ENCODE measurements at regions not wholly inside any gene's neighbourhood (a gene's known extent, or its start where the extent isn't known, plus 50 kb on each side); places are given as distances from the start of the nearest gene placed in this dataset.
A peak's percentile ranks its signal among the peaks of the same experiment; 100 is the strongest.

- Histone ChIP-seq H3K4me2 (ENCODE audit: low read depth, low read length) (no peak overlapping the region), H3K27ac (ENCODE audit: extremely low read length, insufficient read depth, low read length) (no peak overlapping the region), H3K4me3 (replicated peaks in 1 of 3; ENCODE audit: insufficient read depth in 1 of 3, low read depth in 2 of 3, low read length in 3 of 3) (no peak overlapping the region), H2AFZ (ENCODE audit: low read length) (no peak overlapping the region), H3K36me3 (replicated peaks in 1 of 2; ENCODE audit: control insufficient read depth in 1 of 2, insufficient read depth in 2 of 2, low read length in 2 of 2) (no peaks in the 10 kb centered on the region), H4K20me1 (ENCODE audit: insufficient read depth, low read length) (no peaks in the 10 kb centered on the region), H3K9ac (ENCODE audit: insufficient read depth, low read depth, low read length) (no peak overlapping the region), H3K79me2 (ENCODE audit: insufficient read depth, low read length) (no peaks in the 10 kb centered on the region), H3K27me3 (ENCODE audit: control insufficient read depth in 1 of 2, insufficient read depth in 2 of 2, low read length in 2 of 2) (peaks cover 0 to 10% of the 10 kb centered on the region in 2 experiments; a peak in 2 of 5 replicates), H3K9me3 (ENCODE audit: low read length) (no peaks in the 10 kb centered on the region), H3K4me1 (ENCODE audit: insufficient read depth, low read length) (no peaks in the 10 kb centered on the region)
- FAIRE-seq (no peak), ATAC-seq (no peak), DNase-seq (ENCODE audit: low spot score) (no peak)
- ChIA-PET POLR2A (no interaction called here), CTCF (ENCODE audit: low intra/inter-chr PET ratio, low total read pairs) (no interaction called here)
- in situ Hi-C loops (cut with HindIII; ENCODE audit: extremely low pct_ligation_motif_present, low pct_unique_long_range_greater_than_20kb) (no loop called here), intact Hi-C loops (cut with micrococcal nuclease; ENCODE audit: unreplicated experiment) (no loop called here)
- BruUV-seq (replicated peaks) = no TSS peak
- TF ChIP-seq NFYB (CRISPR knock-in tag; IDR thresholded peaks at IDR 0.05) = no peak
- TF ChIP-seq ZNF580 (CRISPR knock-in tag; IDR thresholded peaks at IDR 0.05; ENCODE audit: borderline replicate concordance, low read depth) = no peak
- TF ChIP-seq MED13 (CRISPR knock-in tag; IDR thresholded peaks at IDR 0.05) = no peak
- TF ChIP-seq RAD51 (IDR thresholded peaks at IDR 0.05; ENCODE audit: borderline replicate concordance) = no peak
- no peak for TF ChIP-seq SMAD9 (CRISPR knock-in tag; IDR thresholded peaks at IDR 0.05)
- TF ChIP-seq RBM39 (IDR thresholded peaks at IDR 0.05; ENCODE audit: low read depth, low read length, poor library complexity, severe bottlenecking) = no peak
- TF ChIP-seq ZNF614 (CRISPR knock-in tag; IDR thresholded peaks at IDR 0.05; ENCODE audit: borderline replicate concordance) = no peak
- no peak for TF ChIP-seq AGO2 (optimal IDR thresholded peaks at IDR 0.05; ENCODE audit: low read depth, low read length)
- WGBS (ENCODE audit: low lambda C conversion rate) = 10% methylated on average over 4 of the region's 4 CpGs
Measured at GRCh38 chr2:236700703-236701102, 131.1 kb downstream of the ACKR3 start.

GRCh38 chr2:236702657-236703372 lies 133.2 kb downstream of the ACKR3 start:
- no peak overlapping the region for H2AFZ ChIP-seq (ENCODE audit: low read length)
- TF ChIP-seq ATF7 (IDR thresholded peaks at IDR 0.05) (peak; percentile 60), ATF7 (CRISPR knock-in tag; IDR thresholded peaks at IDR 0.05) (no peak), PCBP1 (IDR thresholded peaks at IDR 0.05; ENCODE audit: borderline replicate concordance, low read depth, low read length) (no peak)
- peaks cover 0 to 10% of the 10 kb centered on the region in 2 experiments; a peak in 2 of 5 replicates for H3K27me3 ChIP-seq (ENCODE audit: control insufficient read depth in 1 of 2, insufficient read depth in 2 of 2, low read length in 2 of 2)
- no TSS peak for BruUV-seq (replicated peaks)
- 29% methylated on average over 14 of the region's 14 CpGs for WGBS (ENCODE audit: low lambda C conversion rate)
- no peak overlapping the region for H3K4me2 ChIP-seq (ENCODE audit: low read depth, low read length)
- DNase-seq (ENCODE audit: low spot score) = no peak
- no peak overlapping the region for H3K4me3 ChIP-seq (replicated peaks in 1 of 3; ENCODE audit: insufficient read depth in 1 of 3, low read depth in 2 of 3, low read length in 3 of 3)
- in situ Hi-C loops (cut with HindIII; ENCODE audit: extremely low pct_ligation_motif_present, low pct_unique_long_range_greater_than_20kb) = no loop called here
- no peaks in the 10 kb centered on the region for H4K20me1 ChIP-seq (ENCODE audit: insufficient read depth, low read length)
- POLR2A ChIA-PET = no interaction called here
- H3K4me1 ChIP-seq (ENCODE audit: insufficient read depth, low read length) = no peaks in the 10 kb centered on the region
- H3K36me3 ChIP-seq (replicated peaks in 1 of 2; ENCODE audit: control insufficient read depth in 1 of 2, insufficient read depth in 2 of 2, low read length in 2 of 2) = no peaks in the 10 kb centered on the region
- FAIRE-seq = no peak
- H3K79me2 ChIP-seq (ENCODE audit: insufficient read depth, low read length) = no peaks in the 10 kb centered on the region
- CTCF ChIA-PET (ENCODE audit: low intra/inter-chr PET ratio, low total read pairs) = no interaction called here
- no peak for ATAC-seq
- no peak overlapping the region for H3K27ac ChIP-seq (ENCODE audit: extremely low read length, insufficient read depth, low read length)
- intact Hi-C loops (cut with micrococcal nuclease; ENCODE audit: unreplicated experiment) = no loop called here
- no peaks in the 10 kb centered on the region for H3K9me3 ChIP-seq (ENCODE audit: low read length)
- H3K9ac ChIP-seq (ENCODE audit: insufficient read depth, low read depth, low read length) = no peak overlapping the region

Data from HepG2 (cell line).